ENCODE measurements at regions not wholly inside any gene's neighbourhood (a gene's known extent, or its start where the extent isn't known, plus 50 kb on each side); places are given as distances from the start of the nearest gene placed in this dataset.

- DNase-seq, result peak; percentile 44
These were observed 143.9 kb upstream of the UMPS start for GRCh38 chr3:124586126-124587052.

GRCh38 chr3:124587053-124587408 lies 143.2 kb upstream of the UMPS start:
- no peak for DNase-seq

- DNase-seq, result no peak
These were observed 142.2 kb upstream of the UMPS start for GRCh38 chr3:124588036-124588435.

- no peak for DNase-seq
These were observed 141.5 kb upstream of the UMPS start for GRCh38 chr3:124588794-124589193.

- no peak for DNase-seq
These were observed 138.6 kb upstream of the UMPS start for GRCh38 chr3:124591699-124592098.

- peak; percentile 63 for DNase-seq
These were observed 137.4 kb upstream of the UMPS start for GRCh38 chr3:124592658-124593441.

GRCh38 chr3:124593442-124593829 lies 136.8 kb upstream of the UMPS start:
- no peak for DNase-seq

- DNase-seq, result no peak
These were observed 135.7 kb upstream of the UMPS start for GRCh38 chr3:124594581-124594980.

GRCh38 chr3:124597273-124597672 lies 133.0 kb upstream of the UMPS start:
- no peak for DNase-seq

- no peak for DNase-seq
These were observed 132.3 kb upstream of the UMPS start for GRCh38 chr3:124597979-124598378.

GRCh38 chr3:124599147-124599765 lies 131.0 kb upstream of the UMPS start:
- peak; percentile 31 for DNase-seq

- DNase-seq, result peak; percentile 46
These were observed 130.2 kb upstream of the UMPS start for GRCh38 chr3:124599779-124600693.

GRCh38 chr3:124600765-124601164 lies 129.5 kb upstream of the UMPS start:
- peak; percentile 43 for DNase-seq

- DNase-seq, result peak; percentile 82
These were observed 129.1 kb upstream of the UMPS start for GRCh38 chr3:124601190-124601589.

GRCh38 chr3:124602980-124603627 lies 127.1 kb upstream of the UMPS start:
- peak; percentile 24 for DNase-seq

- DNase-seq, result peak; percentile 34
These were observed 124.3 kb upstream of the UMPS start for GRCh38 chr3:124605781-124606579.

GRCh38 chr3:124607163-124607562 lies 123.1 kb upstream of the UMPS start:
- DNase-seq, result no peak

- no peak for DNase-seq
These were observed 120.8 kb upstream of the UMPS start for GRCh38 chr3:124609402-124609801.

GRCh38 chr3:124610130-124610529 lies 120.1 kb upstream of the UMPS start:
- DNase-seq, result no peak

- DNase-seq, result no peak
These were observed 118.7 kb upstream of the UMPS start for GRCh38 chr3:124611520-124611919.
